Liver (tissue), 8 donors: ENCODE measurements at regions not wholly inside any gene's neighbourhood (a gene's known extent, or its start where the extent isn't known, plus 50 kb on each side); places are given as distances from the start of the nearest gene placed in this dataset.

ENCODE experiments used
- DNase-seq: peaks from one replicate; pipeline ENCODE4 v3.0.0-alpha.2; 2017; ENCODE audit warnings: low spot score
- H3K27ac ChIP-seq, 2 donors: one replicate each; pipeline ENCODE4 v1.7.0; 2013; ENCODE audit warnings: inconsistent platforms in 2 of 2, low read length in 2 of 2, control low read depth in 1 of 2, low read depth in 1 of 2, mild to moderate bottlenecking in 1 of 2
- H3K27me3 ChIP-seq, 4 donors: one replicate each; pipeline versions ENCODE4 v1.6.1 to v1.7.0; 2013; ENCODE audit warnings: low read length in 3 of 4, inconsistent platforms in 1 of 4, mild to moderate bottlenecking in 1 of 4, moderate library complexity in 1 of 4; ENCODE audit not compliant: control insufficient read depth in 4 of 4, insufficient read depth in 4 of 4
- H3K36me3 ChIP-seq, 4 donors: one replicate each; pipeline versions ENCODE4 v1.6.1 to v1.7.0; 2013; ENCODE audit warnings: low read length in 3 of 4, mild to moderate bottlenecking in 3 of 4, low read depth in 1 of 4, moderate library complexity in 1 of 4; ENCODE audit not compliant: control insufficient read depth in 4 of 4, insufficient read depth in 3 of 4
- H3K4me1 ChIP-seq, 4 donors: one replicate each; pipeline versions ENCODE4 v1.6.1 to v1.7.0; 2013; ENCODE audit warnings: low read length in 3 of 4, mild to moderate bottlenecking in 3 of 4, moderate library complexity in 1 of 4; ENCODE audit not compliant: control insufficient read depth in 4 of 4, insufficient read depth in 4 of 4
- H3K4me3 ChIP-seq, 3 donors: one replicate each; pipeline versions ENCODE4 v1.6.1 to v1.7.0; 2013; ENCODE audit warnings: low read length in 3 of 3, control low read depth in 1 of 3, low read depth in 1 of 3, mild to moderate bottlenecking in 1 of 3
- H3K9ac ChIP-seq, 2 donors: one replicate each; pipeline ENCODE4 v1.7.0; 2013; ENCODE audit warnings: low read length in 2 of 2, mild to moderate bottlenecking in 2 of 2, moderate library complexity in 2 of 2, control low read depth in 1 of 2, low read depth in 1 of 2
- H3K9me3 ChIP-seq, 4 donors: one replicate each; pipeline versions ENCODE4 v1.6.1 to v1.7.0; 2013; ENCODE audit warnings: low read length in 3 of 4; ENCODE audit not compliant: control insufficient read depth in 4 of 4
- EGR1 ChIP-seq, 2 donors: IDR thresholded peaks; 2 replicates each; pipeline ENCODE4 v1.6.1; 2016 to 2018; ENCODE audit warnings: antibody characterized with exemption in 2 of 2, low read depth in 2 of 2
- FOXA1 ChIP-seq: IDR thresholded peaks from 2 replicates; pipeline ENCODE4 v1.6.1; 2016; ENCODE audit warnings: antibody characterized with exemption
- FOXA2 ChIP-seq: IDR thresholded peaks from 2 replicates; pipeline ENCODE4 v1.6.1; 2016; ENCODE audit warnings: antibody characterized with exemption
- GABPA ChIP-seq, 2 donors: IDR thresholded peaks in 1 of 2; conservative IDR thresholded peaks in 1 of 2; 2 replicates each; pipeline ENCODE4 v1.6.1; 2016; ENCODE audit warnings: antibody characterized with exemption in 2 of 2, mild to moderate bottlenecking in 1 of 2, moderate library complexity in 1 of 2
- HNF4A ChIP-seq, 2 donors: conservative IDR thresholded peaks; 2 replicates each; pipeline ENCODE4 v1.6.1; 2016; ENCODE audit warnings: antibody characterized with exemption in 2 of 2, mild to moderate bottlenecking in 2 of 2
- HNF4G ChIP-seq: IDR thresholded peaks from 2 replicates; pipeline ENCODE4 v1.6.1; 2016; ENCODE audit warnings: antibody characterized with exemption
- JUND ChIP-seq, 2 donors: IDR thresholded peaks; 2 replicates each; pipeline ENCODE4 v1.6.1; 2016; ENCODE audit warnings: antibody characterized with exemption in 2 of 2
- NR2F2 ChIP-seq: IDR thresholded peaks from 2 replicates; pipeline ENCODE4 v1.6.1; 2016; ENCODE audit warnings: antibody characterized with exemption
- RAD21 ChIP-seq, 2 donors: IDR thresholded peaks; 2 replicates each; pipeline ENCODE4 v1.6.1; 2016; ENCODE audit warnings: antibody characterized with exemption in 2 of 2, mild to moderate bottlenecking in 2 of 2
- RXRA ChIP-seq, 2 donors: IDR thresholded peaks; 2 replicates each; pipeline ENCODE4 v1.6.1; 2017 to 2018; ENCODE audit warnings: antibody characterized with exemption in 2 of 2, mild to moderate bottlenecking in 1 of 2
- SP1 ChIP-seq: IDR thresholded peaks from 2 replicates; pipeline ENCODE4 v1.6.1; 2018; ENCODE audit warnings: antibody characterized with exemption, mild to moderate bottlenecking
- TAF1 ChIP-seq: conservative IDR thresholded peaks from 2 replicates; pipeline ENCODE4 v1.6.1; 2016; ENCODE audit warnings: antibody characterized with exemption, mild to moderate bottlenecking
- YY1 ChIP-seq: IDR thresholded peaks from 2 replicates; pipeline ENCODE4 v1.6.1; 2016; ENCODE audit warnings: antibody characterized with exemption, mild to moderate bottlenecking
- WGBS: extraction: QIAGEN DNeasy Blood & Tissue Kit; methylation state at CpG from one replicate; pipeline ENCODE4 v1.1.7; 2013; 5-methylcytosine and 5-hydroxymethylcytosine counted together
- TF ChIP-seq, protein P1 (sequence below): IDR thresholded peaks from 2 replicates; pipeline ENCODE4 v1.6.1; 2016; ENCODE audit warnings: antibody characterized with exemption
- TF ChIP-seq, protein P2 (sequence below): IDR thresholded peaks from 2 replicates; pipeline ENCODE4 v1.6.1; 2016; ENCODE audit warnings: antibody characterized with exemption
- TF ChIP-seq, protein P3 (sequence below): IDR thresholded peaks from 2 replicates; pipeline ENCODE4 v1.6.1; 2016; ENCODE audit warnings: antibody characterized with exemption
- TF ChIP-seq, protein P4 (sequence below): fragments of 150-350 bp; IDR thresholded peaks from 2 replicates; pipeline ENCODE4 v1.5.1; 2017; ENCODE audit warnings: improper control_type of control experiment, low read depth, low read length; ENCODE audit not compliant: missing input control
- TF ChIP-seq, protein P5 (sequence below): IDR thresholded peaks from 2 replicates; pipeline ENCODE4 v1.6.1; 2016; ENCODE audit warnings: antibody characterized with exemption, mild to moderate bottlenecking
- donor health status: healthy.
- donor health status: healthy.
- donor health status: healthy.
- donor health status: healthy.
- donor health status: healthy.

GRCh38 chr4:31204874-31205273 lies 484.7 kb downstream of the PCDH7 start:
- Histone ChIP-seq H3K27me3 (no peaks in the 10 kb centered on the region), H3K27ac (no peak overlapping the region), H3K4me1 (no peaks in the 10 kb centered on the region), H3K4me3 (no peak overlapping the region), H3K9ac (no peak overlapping the region), H3K36me3 (no peaks in the 10 kb centered on the region), H3K9me3 (no peaks in the 10 kb centered on the region)
- DNase-seq, result no peak
- WGBS, result 77% methylated on average over 1 of the region's 1 CpG
- TF ChIP-seq, protein P1, sequence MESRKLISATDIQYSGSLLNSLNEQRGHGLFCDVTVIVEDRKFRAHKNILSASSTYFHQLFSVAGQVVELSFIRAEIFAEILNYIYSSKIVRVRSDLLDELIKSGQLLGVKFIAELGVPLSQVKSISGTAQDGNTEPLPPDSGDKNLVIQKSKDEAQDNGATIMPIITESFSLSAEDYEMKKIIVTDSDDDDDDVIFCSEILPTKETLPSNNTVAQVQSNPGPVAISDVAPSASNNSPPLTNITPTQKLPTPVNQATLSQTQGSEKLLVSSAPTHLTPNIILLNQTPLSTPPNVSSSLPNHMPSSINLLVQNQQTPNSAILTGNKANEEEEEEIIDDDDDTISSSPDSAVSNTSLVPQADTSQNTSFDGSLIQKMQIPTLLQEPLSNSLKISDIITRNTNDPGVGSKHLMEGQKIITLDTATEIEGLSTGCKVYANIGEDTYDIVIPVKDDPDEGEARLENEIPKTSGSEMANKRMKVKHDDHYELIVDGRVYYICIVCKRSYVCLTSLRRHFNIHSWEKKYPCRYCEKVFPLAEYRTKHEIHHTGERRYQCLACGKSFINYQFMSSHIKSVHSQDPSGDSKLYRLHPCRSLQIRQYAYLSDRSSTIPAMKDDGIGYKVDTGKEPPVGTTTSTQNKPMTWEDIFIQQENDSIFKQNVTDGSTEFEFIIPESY, result no peak
- TF ChIP-seq FOXA2 (no peak), YY1 (no peak), JUND (IDR thresholded peaks at IDR 0.05) (no peak), RAD21 (IDR thresholded peaks at IDR 0.05) (no peak), FOXA1 (no peak), TAF1 (no peak), GABPA (IDR thresholded peaks at IDR 0.05 in 1 of 2, conservative IDR thresholded peaks at IDR 0.05 in 1 of 2) (no peak), HNF4G (no peak), NR2F2 (no peak), SP1 (no peak), EGR1 (IDR thresholded peaks at IDR 0.05; ENCODE audit: low read depth in 2 of 2) (no peak), HNF4A (conservative IDR thresholded peaks at IDR 0.05) (no peak)
- TF ChIP-seq, protein P2, sequence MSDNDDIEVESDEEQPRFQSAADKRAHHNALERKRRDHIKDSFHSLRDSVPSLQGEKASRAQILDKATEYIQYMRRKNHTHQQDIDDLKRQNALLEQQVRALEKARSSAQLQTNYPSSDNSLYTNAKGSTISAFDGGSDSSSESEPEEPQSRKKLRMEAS, result no peak
- TF ChIP-seq, protein P3, sequence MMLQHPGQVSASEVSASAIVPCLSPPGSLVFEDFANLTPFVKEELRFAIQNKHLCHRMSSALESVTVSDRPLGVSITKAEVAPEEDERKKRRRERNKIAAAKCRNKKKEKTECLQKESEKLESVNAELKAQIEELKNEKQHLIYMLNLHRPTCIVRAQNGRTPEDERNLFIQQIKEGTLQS, result no peak
- TF ChIP-seq, protein P4, sequence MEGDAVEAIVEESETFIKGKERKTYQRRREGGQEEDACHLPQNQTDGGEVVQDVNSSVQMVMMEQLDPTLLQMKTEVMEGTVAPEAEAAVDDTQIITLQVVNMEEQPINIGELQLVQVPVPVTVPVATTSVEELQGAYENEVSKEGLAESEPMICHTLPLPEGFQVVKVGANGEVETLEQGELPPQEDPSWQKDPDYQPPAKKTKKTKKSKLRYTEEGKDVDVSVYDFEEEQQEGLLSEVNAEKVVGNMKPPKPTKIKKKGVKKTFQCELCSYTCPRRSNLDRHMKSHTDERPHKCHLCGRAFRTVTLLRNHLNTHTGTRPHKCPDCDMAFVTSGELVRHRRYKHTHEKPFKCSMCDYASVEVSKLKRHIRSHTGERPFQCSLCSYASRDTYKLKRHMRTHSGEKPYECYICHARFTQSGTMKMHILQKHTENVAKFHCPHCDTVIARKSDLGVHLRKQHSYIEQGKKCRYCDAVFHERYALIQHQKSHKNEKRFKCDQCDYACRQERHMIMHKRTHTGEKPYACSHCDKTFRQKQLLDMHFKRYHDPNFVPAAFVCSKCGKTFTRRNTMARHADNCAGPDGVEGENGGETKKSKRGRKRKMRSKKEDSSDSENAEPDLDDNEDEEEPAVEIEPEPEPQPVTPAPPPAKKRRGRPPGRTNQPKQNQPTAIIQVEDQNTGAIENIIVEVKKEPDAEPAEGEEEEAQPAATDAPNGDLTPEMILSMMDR, result no peak
- TF ChIP-seq, protein P5, sequence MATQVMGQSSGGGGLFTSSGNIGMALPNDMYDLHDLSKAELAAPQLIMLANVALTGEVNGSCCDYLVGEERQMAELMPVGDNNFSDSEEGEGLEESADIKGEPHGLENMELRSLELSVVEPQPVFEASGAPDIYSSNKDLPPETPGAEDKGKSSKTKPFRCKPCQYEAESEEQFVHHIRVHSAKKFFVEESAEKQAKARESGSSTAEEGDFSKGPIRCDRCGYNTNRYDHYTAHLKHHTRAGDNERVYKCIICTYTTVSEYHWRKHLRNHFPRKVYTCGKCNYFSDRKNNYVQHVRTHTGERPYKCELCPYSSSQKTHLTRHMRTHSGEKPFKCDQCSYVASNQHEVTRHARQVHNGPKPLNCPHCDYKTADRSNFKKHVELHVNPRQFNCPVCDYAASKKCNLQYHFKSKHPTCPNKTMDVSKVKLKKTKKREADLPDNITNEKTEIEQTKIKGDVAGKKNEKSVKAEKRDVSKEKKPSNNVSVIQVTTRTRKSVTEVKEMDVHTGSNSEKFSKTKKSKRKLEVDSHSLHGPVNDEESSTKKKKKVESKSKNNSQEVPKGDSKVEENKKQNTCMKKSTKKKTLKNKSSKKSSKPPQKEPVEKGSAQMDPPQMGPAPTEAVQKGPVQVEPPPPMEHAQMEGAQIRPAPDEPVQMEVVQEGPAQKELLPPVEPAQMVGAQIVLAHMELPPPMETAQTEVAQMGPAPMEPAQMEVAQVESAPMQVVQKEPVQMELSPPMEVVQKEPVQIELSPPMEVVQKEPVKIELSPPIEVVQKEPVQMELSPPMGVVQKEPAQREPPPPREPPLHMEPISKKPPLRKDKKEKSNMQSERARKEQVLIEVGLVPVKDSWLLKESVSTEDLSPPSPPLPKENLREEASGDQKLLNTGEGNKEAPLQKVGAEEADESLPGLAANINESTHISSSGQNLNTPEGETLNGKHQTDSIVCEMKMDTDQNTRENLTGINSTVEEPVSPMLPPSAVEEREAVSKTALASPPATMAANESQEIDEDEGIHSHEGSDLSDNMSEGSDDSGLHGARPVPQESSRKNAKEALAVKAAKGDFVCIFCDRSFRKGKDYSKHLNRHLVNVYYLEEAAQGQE, result no peak

DNA sequence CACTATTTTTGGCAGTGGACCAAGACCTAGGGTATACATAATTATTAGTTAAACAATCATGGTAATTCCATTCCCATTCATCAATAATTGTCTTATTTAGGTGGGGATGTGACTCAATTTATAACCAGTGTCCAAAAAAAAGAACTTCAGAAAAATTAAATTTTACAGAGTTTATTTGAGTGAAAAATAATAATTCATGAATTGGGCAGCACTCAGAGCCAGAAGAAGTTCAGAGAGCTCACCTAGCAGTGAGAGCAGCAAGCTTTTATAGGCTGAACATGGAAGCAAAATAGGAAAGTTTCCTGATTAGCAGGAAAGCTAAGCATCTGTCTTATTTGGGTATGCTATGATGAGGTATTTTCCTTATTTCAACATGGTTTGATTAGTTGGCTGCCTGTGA lies 500.8 kb downstream of the PCDH7 start:
- no peak overlapping the region for H3K27ac ChIP-seq
- H3K27me3 ChIP-seq, result no peaks in the 10 kb centered on the region
- DNase-seq, result no peak
- H3K9me3 ChIP-seq, result no peaks in the 10 kb centered on the region
- no peak overlapping the region for H3K9ac ChIP-seq
- no peaks in the 10 kb centered on the region for H3K36me3 ChIP-seq
- H3K4me3 ChIP-seq, result no peak overlapping the region
- no peaks in the 10 kb centered on the region for H3K4me1 ChIP-seq
- TF ChIP-seq JUND (IDR thresholded peaks at IDR 0.05) (no peak), TAF1 (no peak), SP1 (no peak), FOXA1 (no peak), RAD21 (IDR thresholded peaks at IDR 0.05) (no peak), GABPA (IDR thresholded peaks at IDR 0.05 in 1 of 2, conservative IDR thresholded peaks at IDR 0.05 in 1 of 2) (no peak), RXRA (IDR thresholded peaks at IDR 0.05) (no peak), EGR1 (IDR thresholded peaks at IDR 0.05; ENCODE audit: low read depth in 2 of 2) (no peak)
- TF ChIP-seq, protein P4, result no peak
- TF ChIP-seq, protein P5, result no peak
